Liver (tissue), 8 donors: ENCODE measurements at regions not wholly inside any gene's neighbourhood (a gene's known extent, or its start where the extent isn't known, plus 50 kb on each side); places are given as distances from the start of the nearest gene placed in this dataset.

ENCODE experiments used
- DNase-seq: peaks from one replicate; pipeline ENCODE4 v3.0.0-alpha.2; 2017; ENCODE audit warnings: low spot score
- H3K27ac ChIP-seq, 2 donors: one replicate each; pipeline ENCODE4 v1.7.0; 2013; ENCODE audit warnings: inconsistent platforms in 2 of 2, low read length in 2 of 2, control low read depth in 1 of 2, low read depth in 1 of 2, mild to moderate bottlenecking in 1 of 2
- H3K27me3 ChIP-seq, 4 donors: one replicate each; pipeline versions ENCODE4 v1.6.1 to v1.7.0; 2013; ENCODE audit warnings: low read length in 3 of 4, inconsistent platforms in 1 of 4, mild to moderate bottlenecking in 1 of 4, moderate library complexity in 1 of 4; ENCODE audit not compliant: control insufficient read depth in 4 of 4, insufficient read depth in 4 of 4
- H3K36me3 ChIP-seq, 4 donors: one replicate each; pipeline versions ENCODE4 v1.6.1 to v1.7.0; 2013; ENCODE audit warnings: low read length in 3 of 4, mild to moderate bottlenecking in 3 of 4, low read depth in 1 of 4, moderate library complexity in 1 of 4; ENCODE audit not compliant: control insufficient read depth in 4 of 4, insufficient read depth in 3 of 4
- H3K4me1 ChIP-seq, 4 donors: one replicate each; pipeline versions ENCODE4 v1.6.1 to v1.7.0; 2013; ENCODE audit warnings: low read length in 3 of 4, mild to moderate bottlenecking in 3 of 4, moderate library complexity in 1 of 4; ENCODE audit not compliant: control insufficient read depth in 4 of 4, insufficient read depth in 4 of 4
- H3K4me3 ChIP-seq, 3 donors: one replicate each; pipeline versions ENCODE4 v1.6.1 to v1.7.0; 2013; ENCODE audit warnings: low read length in 3 of 3, control low read depth in 1 of 3, low read depth in 1 of 3, mild to moderate bottlenecking in 1 of 3
- H3K9ac ChIP-seq, 2 donors: one replicate each; pipeline ENCODE4 v1.7.0; 2013; ENCODE audit warnings: low read length in 2 of 2, mild to moderate bottlenecking in 2 of 2, moderate library complexity in 2 of 2, control low read depth in 1 of 2, low read depth in 1 of 2
- H3K9me3 ChIP-seq, 4 donors: one replicate each; pipeline versions ENCODE4 v1.6.1 to v1.7.0; 2013; ENCODE audit warnings: low read length in 3 of 4; ENCODE audit not compliant: control insufficient read depth in 4 of 4
- EGR1 ChIP-seq, 2 donors: IDR thresholded peaks; 2 replicates each; pipeline ENCODE4 v1.6.1; 2016 to 2018; ENCODE audit warnings: antibody characterized with exemption in 2 of 2, low read depth in 2 of 2
- FOXA1 ChIP-seq: IDR thresholded peaks from 2 replicates; pipeline ENCODE4 v1.6.1; 2016; ENCODE audit warnings: antibody characterized with exemption
- GABPA ChIP-seq, 2 donors: IDR thresholded peaks in 1 of 2; conservative IDR thresholded peaks in 1 of 2; 2 replicates each; pipeline ENCODE4 v1.6.1; 2016; ENCODE audit warnings: antibody characterized with exemption in 2 of 2, mild to moderate bottlenecking in 1 of 2, moderate library complexity in 1 of 2
- HNF4A ChIP-seq, 2 donors: conservative IDR thresholded peaks; 2 replicates each; pipeline ENCODE4 v1.6.1; 2016; ENCODE audit warnings: antibody characterized with exemption in 2 of 2, mild to moderate bottlenecking in 2 of 2
- HNF4G ChIP-seq: IDR thresholded peaks from 2 replicates; pipeline ENCODE4 v1.6.1; 2016; ENCODE audit warnings: antibody characterized with exemption
- JUND ChIP-seq, 2 donors: IDR thresholded peaks; 2 replicates each; pipeline ENCODE4 v1.6.1; 2016; ENCODE audit warnings: antibody characterized with exemption in 2 of 2
- NR2F2 ChIP-seq: IDR thresholded peaks from 2 replicates; pipeline ENCODE4 v1.6.1; 2016; ENCODE audit warnings: antibody characterized with exemption
- RAD21 ChIP-seq, 2 donors: IDR thresholded peaks; 2 replicates each; pipeline ENCODE4 v1.6.1; 2016; ENCODE audit warnings: antibody characterized with exemption in 2 of 2, mild to moderate bottlenecking in 2 of 2
- RXRA ChIP-seq, 2 donors: IDR thresholded peaks; 2 replicates each; pipeline ENCODE4 v1.6.1; 2017 to 2018; ENCODE audit warnings: antibody characterized with exemption in 2 of 2, mild to moderate bottlenecking in 1 of 2
- YY1 ChIP-seq: IDR thresholded peaks from 2 replicates; pipeline ENCODE4 v1.6.1; 2016; ENCODE audit warnings: antibody characterized with exemption, mild to moderate bottlenecking
- WGBS: extraction: QIAGEN DNeasy Blood & Tissue Kit; methylation state at CpG from one replicate; pipeline ENCODE4 v1.1.7; 2013; 5-methylcytosine and 5-hydroxymethylcytosine counted together
- TF ChIP-seq, protein P1 (sequence below): IDR thresholded peaks from 2 replicates; pipeline ENCODE4 v1.6.1; 2016; ENCODE audit warnings: antibody characterized with exemption
- TF ChIP-seq, protein P2 (sequence below): fragments of 150-350 bp; IDR thresholded peaks from 2 replicates; pipeline ENCODE4 v1.5.1; 2017; ENCODE audit warnings: improper control_type of control experiment, low read depth, low read length; ENCODE audit not compliant: missing input control
- TF ChIP-seq, protein P3 (sequence below): IDR thresholded peaks from 2 replicates; pipeline ENCODE4 v1.6.1; 2016; ENCODE audit warnings: antibody characterized with exemption
- TF ChIP-seq, protein P4 (sequence below): IDR thresholded peaks from 2 replicates; pipeline ENCODE4 v1.6.1; 2016; ENCODE audit warnings: antibody characterized with exemption, mild to moderate bottlenecking
- TF ChIP-seq, protein P5 (sequence below): IDR thresholded peaks from 2 replicates; pipeline ENCODE4 v1.6.1; 2016; ENCODE audit warnings: antibody characterized with exemption
- donor health status: healthy.
- donor health status: healthy.
- donor health status: healthy.
- donor health status: healthy.
- donor health status: healthy.

DNA sequence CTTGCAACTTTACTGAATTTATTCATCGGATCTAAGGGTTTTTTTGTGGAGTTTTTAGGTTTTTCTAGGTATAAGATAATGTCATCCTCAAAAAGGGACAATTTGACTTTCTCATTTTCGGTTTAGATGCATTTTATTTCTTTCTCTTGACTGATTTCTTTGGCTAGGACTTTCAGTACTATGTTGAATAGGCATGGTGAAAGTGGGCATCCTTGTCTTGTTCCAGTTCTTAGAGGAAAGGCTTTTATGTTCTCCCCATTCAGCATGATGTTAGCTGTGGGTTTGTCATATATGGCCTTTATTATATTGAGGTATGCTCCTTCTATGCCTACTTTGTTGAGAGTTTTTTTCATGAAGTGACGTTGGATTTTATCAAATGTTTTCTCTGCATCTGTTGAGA, 106.7 kb downstream of the FAM43A start:
- DNase-seq, result no peak
- TF ChIP-seq RAD21 (IDR thresholded peaks at IDR 0.05), result no peak
- TF ChIP-seq, protein P1, sequence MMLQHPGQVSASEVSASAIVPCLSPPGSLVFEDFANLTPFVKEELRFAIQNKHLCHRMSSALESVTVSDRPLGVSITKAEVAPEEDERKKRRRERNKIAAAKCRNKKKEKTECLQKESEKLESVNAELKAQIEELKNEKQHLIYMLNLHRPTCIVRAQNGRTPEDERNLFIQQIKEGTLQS, result no peak
- TF ChIP-seq, protein P2, sequence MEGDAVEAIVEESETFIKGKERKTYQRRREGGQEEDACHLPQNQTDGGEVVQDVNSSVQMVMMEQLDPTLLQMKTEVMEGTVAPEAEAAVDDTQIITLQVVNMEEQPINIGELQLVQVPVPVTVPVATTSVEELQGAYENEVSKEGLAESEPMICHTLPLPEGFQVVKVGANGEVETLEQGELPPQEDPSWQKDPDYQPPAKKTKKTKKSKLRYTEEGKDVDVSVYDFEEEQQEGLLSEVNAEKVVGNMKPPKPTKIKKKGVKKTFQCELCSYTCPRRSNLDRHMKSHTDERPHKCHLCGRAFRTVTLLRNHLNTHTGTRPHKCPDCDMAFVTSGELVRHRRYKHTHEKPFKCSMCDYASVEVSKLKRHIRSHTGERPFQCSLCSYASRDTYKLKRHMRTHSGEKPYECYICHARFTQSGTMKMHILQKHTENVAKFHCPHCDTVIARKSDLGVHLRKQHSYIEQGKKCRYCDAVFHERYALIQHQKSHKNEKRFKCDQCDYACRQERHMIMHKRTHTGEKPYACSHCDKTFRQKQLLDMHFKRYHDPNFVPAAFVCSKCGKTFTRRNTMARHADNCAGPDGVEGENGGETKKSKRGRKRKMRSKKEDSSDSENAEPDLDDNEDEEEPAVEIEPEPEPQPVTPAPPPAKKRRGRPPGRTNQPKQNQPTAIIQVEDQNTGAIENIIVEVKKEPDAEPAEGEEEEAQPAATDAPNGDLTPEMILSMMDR, result no peak
- TF ChIP-seq, protein P3, sequence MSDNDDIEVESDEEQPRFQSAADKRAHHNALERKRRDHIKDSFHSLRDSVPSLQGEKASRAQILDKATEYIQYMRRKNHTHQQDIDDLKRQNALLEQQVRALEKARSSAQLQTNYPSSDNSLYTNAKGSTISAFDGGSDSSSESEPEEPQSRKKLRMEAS, result no peak
- TF ChIP-seq EGR1 (IDR thresholded peaks at IDR 0.05; ENCODE audit: low read depth in 2 of 2), result no peak
- TF ChIP-seq GABPA (IDR thresholded peaks at IDR 0.05 in 1 of 2, conservative IDR thresholded peaks at IDR 0.05 in 1 of 2), result no peak
- TF ChIP-seq HNF4A (conservative IDR thresholded peaks at IDR 0.05), result no peak
- no peak for TF ChIP-seq RXRA (IDR thresholded peaks at IDR 0.05)
- TF ChIP-seq, protein P4, sequence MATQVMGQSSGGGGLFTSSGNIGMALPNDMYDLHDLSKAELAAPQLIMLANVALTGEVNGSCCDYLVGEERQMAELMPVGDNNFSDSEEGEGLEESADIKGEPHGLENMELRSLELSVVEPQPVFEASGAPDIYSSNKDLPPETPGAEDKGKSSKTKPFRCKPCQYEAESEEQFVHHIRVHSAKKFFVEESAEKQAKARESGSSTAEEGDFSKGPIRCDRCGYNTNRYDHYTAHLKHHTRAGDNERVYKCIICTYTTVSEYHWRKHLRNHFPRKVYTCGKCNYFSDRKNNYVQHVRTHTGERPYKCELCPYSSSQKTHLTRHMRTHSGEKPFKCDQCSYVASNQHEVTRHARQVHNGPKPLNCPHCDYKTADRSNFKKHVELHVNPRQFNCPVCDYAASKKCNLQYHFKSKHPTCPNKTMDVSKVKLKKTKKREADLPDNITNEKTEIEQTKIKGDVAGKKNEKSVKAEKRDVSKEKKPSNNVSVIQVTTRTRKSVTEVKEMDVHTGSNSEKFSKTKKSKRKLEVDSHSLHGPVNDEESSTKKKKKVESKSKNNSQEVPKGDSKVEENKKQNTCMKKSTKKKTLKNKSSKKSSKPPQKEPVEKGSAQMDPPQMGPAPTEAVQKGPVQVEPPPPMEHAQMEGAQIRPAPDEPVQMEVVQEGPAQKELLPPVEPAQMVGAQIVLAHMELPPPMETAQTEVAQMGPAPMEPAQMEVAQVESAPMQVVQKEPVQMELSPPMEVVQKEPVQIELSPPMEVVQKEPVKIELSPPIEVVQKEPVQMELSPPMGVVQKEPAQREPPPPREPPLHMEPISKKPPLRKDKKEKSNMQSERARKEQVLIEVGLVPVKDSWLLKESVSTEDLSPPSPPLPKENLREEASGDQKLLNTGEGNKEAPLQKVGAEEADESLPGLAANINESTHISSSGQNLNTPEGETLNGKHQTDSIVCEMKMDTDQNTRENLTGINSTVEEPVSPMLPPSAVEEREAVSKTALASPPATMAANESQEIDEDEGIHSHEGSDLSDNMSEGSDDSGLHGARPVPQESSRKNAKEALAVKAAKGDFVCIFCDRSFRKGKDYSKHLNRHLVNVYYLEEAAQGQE, result no peak
- H3K27me3 ChIP-seq, result no peaks in the 10 kb centered on the region
- no peaks in the 10 kb centered on the region for H3K9me3 ChIP-seq
- no peak overlapping the region for H3K4me3 ChIP-seq
- H3K4me1 ChIP-seq, result no peaks in the 10 kb centered on the region
- H3K27ac ChIP-seq, result no peak overlapping the region
- no peak overlapping the region for H3K9ac ChIP-seq
- H3K36me3 ChIP-seq, result no peaks in the 10 kb centered on the region
- WGBS, result 84% methylated on average over 3 of the region's 3 CpGs

DNA sequence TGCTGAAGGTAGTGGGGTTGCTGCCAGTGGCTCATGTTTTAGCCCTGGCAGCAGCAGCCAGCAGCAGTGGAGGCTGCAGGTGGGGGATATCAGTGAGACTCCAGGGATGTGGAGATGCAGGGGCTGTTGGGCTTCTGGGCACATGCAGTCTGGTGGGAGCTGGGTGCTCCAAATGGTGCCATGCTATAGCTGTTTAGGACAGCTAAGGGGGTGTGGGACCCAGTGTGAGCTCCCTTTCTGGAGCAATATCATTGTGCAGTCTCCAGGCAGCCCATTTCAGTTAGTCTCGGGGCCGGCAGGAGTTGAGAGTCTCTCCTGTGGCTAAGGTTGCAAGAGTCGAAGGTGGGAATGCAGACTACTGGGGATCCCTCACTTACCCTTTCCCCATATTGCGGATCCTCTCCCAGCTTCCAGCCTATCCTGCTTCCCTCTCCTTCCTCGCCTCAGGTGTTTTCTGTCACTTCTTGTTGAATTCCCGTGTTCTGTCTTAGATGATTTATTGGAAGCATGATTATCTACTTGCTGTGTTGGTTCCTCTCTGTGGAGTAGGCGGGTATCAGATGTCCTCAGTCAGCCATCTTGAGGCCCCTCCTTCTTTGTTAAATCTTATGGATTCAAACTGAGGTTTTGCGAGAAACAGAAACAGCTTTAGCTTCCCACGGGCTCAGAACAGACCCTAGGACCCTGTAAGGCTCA, 112.0 kb downstream of the FAM43A start:
- Histone ChIP-seq H3K4me1 (no peaks in the 10 kb centered on the region), H3K36me3 (no peaks in the 10 kb centered on the region), H3K27me3 (no peaks in the 10 kb centered on the region), H3K9me3 (no peaks in the 10 kb centered on the region), H3K27ac (no peak overlapping the region), H3K9ac (no peak overlapping the region), H3K4me3 (no peak overlapping the region)
- TF ChIP-seq GABPA (IDR thresholded peaks at IDR 0.05 in 1 of 2, conservative IDR thresholded peaks at IDR 0.05 in 1 of 2) (no peak), NR2F2 (no peak), RAD21 (IDR thresholded peaks at IDR 0.05) (no peak), HNF4A (conservative IDR thresholded peaks at IDR 0.05) (no peak), JUND (IDR thresholded peaks at IDR 0.05) (no peak), FOXA1 (no peak), RXRA (IDR thresholded peaks at IDR 0.05) (no peak), HNF4G (no peak), EGR1 (IDR thresholded peaks at IDR 0.05; ENCODE audit: low read depth in 2 of 2) (no peak), YY1 (no peak)
- TF ChIP-seq, protein P3, result no peak
- TF ChIP-seq, protein P5, sequence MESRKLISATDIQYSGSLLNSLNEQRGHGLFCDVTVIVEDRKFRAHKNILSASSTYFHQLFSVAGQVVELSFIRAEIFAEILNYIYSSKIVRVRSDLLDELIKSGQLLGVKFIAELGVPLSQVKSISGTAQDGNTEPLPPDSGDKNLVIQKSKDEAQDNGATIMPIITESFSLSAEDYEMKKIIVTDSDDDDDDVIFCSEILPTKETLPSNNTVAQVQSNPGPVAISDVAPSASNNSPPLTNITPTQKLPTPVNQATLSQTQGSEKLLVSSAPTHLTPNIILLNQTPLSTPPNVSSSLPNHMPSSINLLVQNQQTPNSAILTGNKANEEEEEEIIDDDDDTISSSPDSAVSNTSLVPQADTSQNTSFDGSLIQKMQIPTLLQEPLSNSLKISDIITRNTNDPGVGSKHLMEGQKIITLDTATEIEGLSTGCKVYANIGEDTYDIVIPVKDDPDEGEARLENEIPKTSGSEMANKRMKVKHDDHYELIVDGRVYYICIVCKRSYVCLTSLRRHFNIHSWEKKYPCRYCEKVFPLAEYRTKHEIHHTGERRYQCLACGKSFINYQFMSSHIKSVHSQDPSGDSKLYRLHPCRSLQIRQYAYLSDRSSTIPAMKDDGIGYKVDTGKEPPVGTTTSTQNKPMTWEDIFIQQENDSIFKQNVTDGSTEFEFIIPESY, result no peak
- TF ChIP-seq, protein P4, result no peak
- no peak for DNase-seq
- WGBS, result 94% methylated on average over 9 of the region's 9 CpGs
